GM13977 (cell line): ENCODE measurements at regions not wholly inside any gene's neighbourhood (a gene's known extent, or its start where the extent isn't known, plus 50 kb on each side); places are given as distances from the start of the nearest gene placed in this dataset.

ENCODE experiments used
- DNase-seq: peaks from one replicate; pipeline ENCODE4 v3.0.0; 2012; ENCODE audit warnings: low spot score
- in situ Hi-C: fragments of 300-500 bp; cut with MboI; formaldehyde crosslinking; loops from one replicate; pipeline ENCODE4 v1.12.0; 2022; ENCODE audit warnings: low sequenced_read_pairs, low pct_unique_long_range_greater_than_20kb, mixed read lengths, inconsistent platforms; ENCODE audit not compliant: unreplicated experiment
- TF ChIP-seq, protein P1 (sequence below): IDR thresholded peaks from 2 replicates; pipeline ENCODE4 v1.5.1; 2012; ENCODE audit warnings: mild to moderate bottlenecking, control low read depth; ENCODE audit not compliant: insufficient read depth; ENCODE audit errors: extremely low read depth, missing control alignments

DNA sequence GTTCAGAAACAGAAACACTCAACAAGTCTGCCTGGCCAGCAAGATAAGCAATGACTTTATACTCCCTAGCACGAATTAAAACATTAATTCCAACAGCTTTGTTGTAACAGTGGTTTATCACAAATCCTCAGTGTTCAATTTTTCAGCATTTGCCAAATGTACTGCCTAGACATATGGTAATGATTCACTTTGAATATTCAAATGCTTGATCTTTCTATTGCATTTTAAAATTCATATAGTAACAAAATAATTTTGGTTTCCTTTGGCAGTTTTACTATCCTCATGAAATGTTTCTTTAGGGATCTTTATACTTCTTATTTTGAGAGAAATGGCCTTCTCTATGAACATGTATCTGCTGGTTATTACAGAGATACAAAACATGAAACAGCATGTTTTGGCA is 851.8 kb upstream of the NXPH2 start:
- DNase-seq: no peak
- in situ Hi-C loops: no loop called here
- TF ChIP-seq, protein P1, sequence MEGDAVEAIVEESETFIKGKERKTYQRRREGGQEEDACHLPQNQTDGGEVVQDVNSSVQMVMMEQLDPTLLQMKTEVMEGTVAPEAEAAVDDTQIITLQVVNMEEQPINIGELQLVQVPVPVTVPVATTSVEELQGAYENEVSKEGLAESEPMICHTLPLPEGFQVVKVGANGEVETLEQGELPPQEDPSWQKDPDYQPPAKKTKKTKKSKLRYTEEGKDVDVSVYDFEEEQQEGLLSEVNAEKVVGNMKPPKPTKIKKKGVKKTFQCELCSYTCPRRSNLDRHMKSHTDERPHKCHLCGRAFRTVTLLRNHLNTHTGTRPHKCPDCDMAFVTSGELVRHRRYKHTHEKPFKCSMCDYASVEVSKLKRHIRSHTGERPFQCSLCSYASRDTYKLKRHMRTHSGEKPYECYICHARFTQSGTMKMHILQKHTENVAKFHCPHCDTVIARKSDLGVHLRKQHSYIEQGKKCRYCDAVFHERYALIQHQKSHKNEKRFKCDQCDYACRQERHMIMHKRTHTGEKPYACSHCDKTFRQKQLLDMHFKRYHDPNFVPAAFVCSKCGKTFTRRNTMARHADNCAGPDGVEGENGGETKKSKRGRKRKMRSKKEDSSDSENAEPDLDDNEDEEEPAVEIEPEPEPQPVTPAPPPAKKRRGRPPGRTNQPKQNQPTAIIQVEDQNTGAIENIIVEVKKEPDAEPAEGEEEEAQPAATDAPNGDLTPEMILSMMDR: no peak

DNA sequence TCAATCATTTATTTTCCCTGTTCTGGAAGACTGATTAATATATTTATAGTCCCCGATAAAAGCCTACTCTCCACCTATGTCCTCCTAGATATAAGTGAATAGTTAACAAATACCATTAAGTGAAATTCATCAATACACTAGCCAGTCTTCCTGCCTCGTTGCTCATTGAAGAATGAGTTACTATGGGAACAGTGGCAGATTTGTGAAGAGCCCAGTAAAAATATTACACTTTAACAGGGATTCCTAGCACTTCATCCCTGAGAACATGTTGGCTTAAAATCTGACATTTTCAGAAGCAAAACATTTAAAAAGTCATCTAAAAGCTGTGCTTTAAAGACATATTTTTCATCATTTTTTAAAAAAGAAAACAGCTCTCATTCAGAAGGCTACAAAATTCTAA is 848.7 kb upstream of the NXPH2 start:
- DNase-seq: no peak
- TF ChIP-seq, protein P1: no peak
- in situ Hi-C loops: no loop called here

DNA sequence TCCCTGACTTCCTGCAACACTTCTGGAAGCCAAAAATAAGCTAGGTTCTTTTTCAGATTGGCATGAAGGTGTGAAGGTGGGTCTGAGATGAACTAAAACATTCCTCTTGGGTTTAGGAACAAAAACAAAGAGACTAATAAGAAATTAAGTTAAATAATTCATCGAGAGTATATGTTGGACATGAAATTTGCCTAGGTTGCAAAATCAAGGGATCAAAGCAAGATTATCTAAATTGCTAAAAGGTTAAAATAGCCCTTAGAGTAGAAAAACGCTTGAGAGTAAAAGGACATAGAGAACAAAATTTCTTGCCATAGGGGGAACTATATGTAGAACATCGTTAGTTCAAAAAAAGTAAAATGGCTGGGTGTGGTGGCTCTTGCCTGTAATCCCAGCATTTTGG is 845.9 kb upstream of the NXPH2 start:
- no peak for DNase-seq
- TF ChIP-seq, protein P1: no peak
- in situ Hi-C loops: no loop called here

DNA sequence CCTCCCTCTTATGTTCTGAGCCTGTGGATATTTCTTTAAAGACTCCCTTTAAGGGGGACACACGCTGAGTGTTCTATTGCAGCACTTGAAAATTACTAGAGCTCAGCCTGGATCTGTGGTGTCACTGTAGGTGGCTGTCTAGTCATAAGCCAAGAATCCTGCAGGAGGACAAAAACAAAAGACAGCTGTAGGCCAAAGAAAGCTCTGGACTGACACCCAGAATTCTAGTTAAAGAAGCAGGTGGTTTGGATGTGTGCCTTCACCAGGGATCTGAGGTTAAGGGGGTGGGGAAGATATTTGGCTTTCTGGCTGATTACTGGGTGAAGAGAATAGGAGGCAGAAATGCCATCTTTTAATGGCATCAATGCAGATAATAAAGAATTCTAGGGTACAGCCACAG is 842.5 kb upstream of the NXPH2 start:
- no peak for DNase-seq
- in situ Hi-C loops: no loop called here
- TF ChIP-seq, protein P1: no peak

DNA sequence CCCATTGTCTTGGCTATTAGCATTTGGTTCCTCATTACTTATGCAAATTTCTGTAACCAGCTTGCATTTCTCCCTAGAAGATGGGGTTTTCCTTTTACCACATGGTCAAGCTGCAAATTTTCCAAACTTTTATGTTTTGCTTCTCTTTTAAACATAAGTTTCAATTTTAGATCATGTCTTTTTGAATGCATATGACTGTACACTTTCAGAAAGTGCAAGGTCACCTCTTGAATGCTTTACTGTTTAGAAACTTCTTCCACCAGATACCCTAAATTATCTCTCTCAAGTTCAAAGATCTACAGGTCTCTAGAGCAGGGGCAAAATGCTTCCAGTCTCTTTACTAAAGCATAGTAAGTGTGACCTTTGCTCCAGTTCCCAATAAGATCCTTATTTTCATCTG is 837.6 kb upstream of the NXPH2 start:
- in situ Hi-C loops: no loop called here
- TF ChIP-seq, protein P1: no peak
- DNase-seq: no peak

DNA sequence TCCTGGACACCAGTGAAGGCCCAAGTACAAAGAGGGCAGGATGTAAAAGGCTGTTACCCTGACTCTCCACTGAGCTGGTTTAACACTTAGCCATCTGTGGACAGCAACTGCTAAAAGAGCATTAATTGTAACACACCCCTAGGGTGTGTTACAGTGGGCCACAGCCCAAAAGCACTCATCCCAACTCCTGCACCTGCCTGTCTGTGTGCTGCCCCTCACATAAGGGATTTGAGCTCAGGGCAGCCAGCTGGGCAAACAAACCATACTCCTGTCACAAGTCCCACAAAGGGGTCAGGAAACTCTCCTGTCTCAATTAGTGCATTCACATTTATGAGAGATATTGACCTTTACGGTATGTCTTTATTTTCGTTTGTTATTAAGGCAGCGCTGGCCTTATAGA is 833.1 kb upstream of the NXPH2 start:
- TF ChIP-seq, protein P1: no peak
- DNase-seq: no peak
- in situ Hi-C loops: no loop called here

DNA sequence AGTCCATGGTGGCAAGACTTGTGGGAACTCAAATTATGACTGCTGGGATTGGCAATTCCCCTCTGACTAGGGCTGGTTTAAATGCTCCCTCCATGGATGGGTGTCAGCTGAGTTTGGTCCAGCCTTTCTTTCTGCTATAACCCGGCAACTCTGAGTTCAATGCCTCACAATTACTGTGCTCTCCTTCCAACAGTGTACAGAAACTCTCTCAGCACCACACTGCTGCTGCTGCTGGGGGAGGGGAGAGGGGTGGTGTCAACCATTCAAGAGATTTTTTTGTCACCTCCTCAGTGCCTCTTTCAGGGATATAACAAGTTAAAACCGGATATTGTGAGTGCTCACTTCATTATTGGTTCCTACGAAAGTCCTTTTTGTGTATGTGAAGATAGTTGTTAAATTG is 830.3 kb upstream of the NXPH2 start:
- in situ Hi-C loops: no loop called here
- DNase-seq: no peak
- TF ChIP-seq, protein P1: no peak
